HL-60 (cell line): ENCODE measurements at regions not wholly inside any gene's neighbourhood (a gene's known extent, or its start where the extent isn't known, plus 50 kb on each side); places are given as distances from the start of the nearest gene placed in this dataset.

Experiments used
- CTCF ChIP-seq: IDR thresholded peaks from one replicate; pipeline ENCODE4 v1.5.1; 2011; ENCODE audit warnings: low read length, control low read depth, inconsistent platforms; ENCODE audit not compliant: insufficient read depth
- GABPA ChIP-seq: IDR thresholded peaks from 2 replicates; pipeline ENCODE4 v1.6.1; 2012; ENCODE audit warnings: low read depth
- POLR2AphosphoS5 ChIP-seq: IDR thresholded peaks from 2 replicates; pipeline ENCODE4 v1.6.1; 2012; ENCODE audit warnings: low read depth
- REST ChIP-seq: IDR thresholded peaks from 2 replicates; pipeline ENCODE4 v1.6.1; 2012; ENCODE audit warnings: low read depth; ENCODE audit not compliant: insufficient replicate concordance

GRCh38 chr15:69917056-69917455 is 180.7 kb downstream of the TLE3 start:
- TF ChIP-seq CTCF: no peak
- TF ChIP-seq POLR2AphosphoS5: no peak
- no peak for TF ChIP-seq REST
- TF ChIP-seq GABPA: no peak
